ENCODE measurements at regions not wholly inside any gene's neighbourhood (a gene's known extent, or its start where the extent isn't known, plus 50 kb on each side); places are given as distances from the start of the nearest gene placed in this dataset.

DNA sequence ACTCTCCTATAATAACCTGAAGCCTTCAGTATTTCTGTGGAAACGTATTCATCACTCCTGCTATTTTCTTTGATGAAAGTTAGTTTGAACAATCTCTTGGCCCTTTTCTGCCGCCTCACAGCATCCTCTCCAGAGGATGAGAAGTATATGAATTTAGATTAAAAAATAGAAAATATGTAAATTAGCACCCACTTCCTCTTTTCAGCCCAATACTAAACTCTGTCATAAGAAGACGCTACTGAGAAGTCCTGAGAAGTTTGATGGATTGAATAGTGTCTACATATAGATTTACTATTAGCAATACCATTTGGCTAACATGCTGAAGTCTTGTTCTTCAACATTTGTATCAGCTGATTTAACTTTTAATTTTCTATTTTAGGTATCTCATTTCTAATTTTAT, 526.4 kb upstream of the SPHKAP start:
- no peak for DNase-seq (ENCODE audit: low spot score)

DNA sequence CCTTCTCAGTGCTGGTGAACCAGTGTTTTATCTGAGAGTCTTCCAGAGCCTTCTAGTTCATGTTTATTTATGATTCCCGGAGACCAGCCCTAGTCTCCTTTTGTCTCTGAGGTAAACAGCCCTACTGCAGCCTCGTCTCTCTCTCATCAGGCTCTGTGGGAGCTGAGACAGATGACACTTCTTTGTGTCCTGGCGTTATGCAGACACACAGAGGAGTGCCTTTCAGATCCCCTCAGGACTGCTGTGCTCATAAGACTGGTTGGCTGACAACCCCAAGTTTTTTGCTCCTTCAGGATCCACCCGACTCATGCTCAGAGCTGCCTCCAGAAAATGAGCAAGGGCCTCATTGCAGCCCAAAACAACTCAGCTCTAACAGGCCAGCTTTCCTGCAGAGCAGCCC, 523.8 kb upstream of the SPHKAP start:
- DNase-seq (ENCODE audit: low spot score), result no peak

DNA sequence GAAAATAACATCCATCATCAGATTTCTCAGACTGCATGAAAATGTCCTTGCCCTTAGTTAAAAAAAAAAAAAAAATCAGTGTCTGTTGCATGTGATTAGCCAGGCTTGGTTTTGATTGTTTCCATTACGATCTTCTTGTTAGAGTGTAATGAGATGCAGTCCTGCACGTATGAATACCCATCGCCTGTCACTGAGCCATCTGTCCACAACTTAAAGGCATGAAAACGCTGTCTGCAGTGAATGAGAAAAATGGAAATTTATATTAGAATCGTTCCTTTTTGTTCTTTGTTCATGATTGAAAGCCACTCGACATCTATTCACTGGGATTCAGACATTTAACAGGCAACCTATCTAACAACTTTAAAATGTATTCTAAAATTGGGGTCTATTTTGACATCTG, 521.7 kb upstream of the SPHKAP start:
- DNase-seq (ENCODE audit: low spot score), result no peak

DNA sequence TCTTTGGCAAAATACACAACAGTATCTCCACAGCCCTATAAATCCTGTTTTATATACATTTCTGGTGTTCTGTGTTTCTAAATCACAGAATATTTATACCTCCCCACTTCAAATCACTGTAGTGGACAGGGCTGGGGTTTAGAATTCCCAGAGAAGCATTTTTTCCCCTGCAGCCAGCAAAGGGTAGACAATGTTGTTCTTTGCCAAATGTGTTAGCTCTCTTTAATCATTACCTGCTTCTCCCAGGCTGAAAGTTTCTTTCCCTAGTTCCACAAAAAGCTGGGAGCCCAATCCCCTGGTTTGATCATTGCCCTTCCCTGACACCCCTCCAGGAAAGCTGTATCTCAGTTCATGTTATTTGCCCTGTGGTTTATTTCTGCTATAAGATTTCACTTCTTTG, 520.0 kb upstream of the SPHKAP start:
- DNase-seq (ENCODE audit: low spot score), result no peak

DNA sequence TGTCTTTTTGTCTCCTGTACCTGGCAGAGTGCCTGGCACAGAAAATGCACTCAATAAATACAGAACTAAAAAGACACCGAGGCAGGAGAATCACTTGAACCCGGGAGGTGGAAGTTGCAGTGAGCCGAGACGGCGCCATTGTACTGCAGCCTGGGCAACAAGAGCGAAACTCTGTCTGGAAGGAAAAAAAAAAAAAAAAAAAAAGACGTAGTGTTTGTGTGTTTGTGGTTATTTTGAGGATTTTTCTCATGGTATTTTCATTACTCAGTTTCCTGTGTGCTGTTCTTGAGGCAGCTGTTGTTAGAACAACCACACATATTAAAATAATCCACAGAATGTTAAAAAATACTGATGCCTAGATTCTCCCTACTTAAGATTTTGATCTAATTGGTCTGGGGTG, 519.2 kb upstream of the SPHKAP start:
- DNase-seq (ENCODE audit: low spot score), result peak; percentile 72

DNA sequence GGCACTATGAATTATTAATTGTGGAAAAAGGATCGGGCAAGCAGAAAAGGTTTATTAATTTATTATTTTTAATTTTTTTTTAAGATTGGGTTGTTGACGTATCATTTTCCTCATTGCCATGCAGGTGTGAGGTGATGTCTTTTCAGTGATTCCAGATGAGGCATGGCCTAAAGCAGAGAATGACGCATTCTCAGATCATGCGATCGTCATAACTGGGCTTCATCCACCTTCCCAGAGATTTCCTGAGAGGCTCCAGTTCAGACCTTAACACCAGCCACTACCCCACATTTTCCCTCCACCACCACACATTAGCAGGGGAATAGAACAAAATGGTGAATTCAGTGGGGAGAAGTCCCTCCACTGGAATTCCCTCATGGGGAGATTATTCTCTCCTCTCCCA, 518.4 kb upstream of the SPHKAP start:
- no peak for DNase-seq (ENCODE audit: low spot score)

DNA sequence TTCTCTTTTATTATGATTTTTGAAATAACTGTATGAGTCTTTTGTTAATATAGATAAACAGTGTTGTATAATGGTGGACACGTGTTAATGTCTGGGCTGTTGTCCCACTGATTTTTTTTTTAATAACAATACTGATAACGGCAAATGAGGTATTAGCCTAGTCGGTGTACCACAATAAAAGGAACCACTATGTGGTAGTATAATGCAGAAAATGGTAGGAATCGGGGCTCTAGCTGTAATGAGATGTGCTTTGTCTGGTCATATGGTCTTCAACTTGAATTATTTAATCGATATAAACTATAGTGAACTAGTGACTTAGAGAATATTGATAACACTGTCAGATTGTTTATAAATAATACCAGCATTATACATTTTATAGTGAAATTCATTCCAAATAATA, 517.9 kb upstream of the SPHKAP start:
- no peak for DNase-seq (ENCODE audit: low spot score)

DNA sequence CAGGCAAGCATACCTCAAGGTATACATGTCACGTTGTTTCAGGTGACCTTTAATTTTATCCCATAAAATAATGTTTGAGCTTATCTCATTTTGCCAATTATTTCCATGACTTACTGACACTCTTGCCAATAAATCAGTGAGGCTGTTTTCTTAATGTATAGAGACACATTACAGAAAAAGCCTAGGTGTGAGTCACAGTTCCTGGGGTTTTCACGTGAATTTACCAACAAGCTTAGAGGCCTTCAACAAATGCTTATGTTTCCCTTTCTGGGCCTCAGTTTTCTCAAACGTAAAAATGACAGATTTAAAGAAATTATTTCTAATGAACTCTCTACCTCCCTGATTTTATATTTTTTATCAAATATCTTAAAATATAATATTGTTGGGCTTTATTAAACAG, 517.5 kb upstream of the SPHKAP start:
- DNase-seq (ENCODE audit: low spot score), result no peak

DNA sequence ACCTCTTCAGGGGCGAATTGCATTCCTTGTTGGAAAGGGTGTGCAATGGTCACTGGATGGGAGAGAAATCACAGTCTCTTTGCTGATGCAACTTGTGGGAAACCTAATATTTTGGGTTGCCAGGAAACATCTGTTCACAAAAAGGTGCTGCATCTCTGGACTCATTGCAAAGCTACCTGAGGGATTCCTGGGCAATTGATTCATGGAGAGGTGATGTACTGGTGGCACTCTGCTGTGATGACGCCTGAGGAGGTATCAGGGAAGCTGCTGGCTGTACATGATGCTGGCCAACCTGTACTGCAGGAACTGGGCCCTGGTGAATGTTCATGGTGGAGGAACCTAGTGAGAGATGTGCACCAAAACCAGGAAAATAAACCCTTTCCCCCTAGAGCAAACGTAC, 516.0 kb upstream of the SPHKAP start:
- DNase-seq (ENCODE audit: low spot score), result no peak

DNA sequence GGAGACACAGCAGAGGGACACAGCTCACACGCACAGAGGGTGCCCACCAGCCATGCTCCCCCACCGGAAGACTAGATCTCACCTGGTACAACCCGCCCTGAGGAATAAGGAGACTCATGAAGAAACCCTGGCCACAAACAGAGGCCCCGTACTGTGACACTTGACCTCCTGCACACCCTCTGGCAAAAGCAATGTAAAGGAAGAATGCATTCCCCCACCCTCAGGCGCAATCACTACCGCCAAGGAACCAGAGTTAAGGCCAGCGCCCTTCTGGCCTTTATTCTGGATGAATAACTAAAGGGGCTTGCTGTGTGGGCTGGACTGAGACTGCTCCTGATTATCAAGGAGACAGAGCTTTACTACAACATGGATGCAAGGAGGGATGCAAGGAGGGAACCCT, 509.2 kb upstream of the SPHKAP start:
- no peak for DNase-seq (ENCODE audit: low spot score)

DNA sequence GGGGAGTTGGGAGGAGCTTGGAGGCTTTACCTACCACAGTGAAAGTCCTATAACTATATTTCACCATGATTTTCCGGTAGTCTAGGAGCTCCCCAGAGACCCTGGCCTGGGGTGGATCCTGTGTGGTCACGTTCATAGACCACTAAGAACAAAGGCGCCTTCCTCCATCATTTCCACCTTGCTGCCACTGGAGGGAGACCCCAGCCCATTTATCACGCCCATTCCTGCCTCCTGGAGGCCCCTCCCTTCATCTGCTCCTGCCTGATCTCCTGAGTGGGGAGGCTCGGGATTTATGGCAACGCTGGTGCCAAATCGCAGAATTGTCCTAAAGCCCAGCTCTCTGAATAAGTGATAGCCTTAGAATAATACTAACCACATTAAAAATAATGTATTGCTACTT, 507.6 kb upstream of the SPHKAP start:
- DNase-seq (ENCODE audit: low spot score), result no peak

DNA sequence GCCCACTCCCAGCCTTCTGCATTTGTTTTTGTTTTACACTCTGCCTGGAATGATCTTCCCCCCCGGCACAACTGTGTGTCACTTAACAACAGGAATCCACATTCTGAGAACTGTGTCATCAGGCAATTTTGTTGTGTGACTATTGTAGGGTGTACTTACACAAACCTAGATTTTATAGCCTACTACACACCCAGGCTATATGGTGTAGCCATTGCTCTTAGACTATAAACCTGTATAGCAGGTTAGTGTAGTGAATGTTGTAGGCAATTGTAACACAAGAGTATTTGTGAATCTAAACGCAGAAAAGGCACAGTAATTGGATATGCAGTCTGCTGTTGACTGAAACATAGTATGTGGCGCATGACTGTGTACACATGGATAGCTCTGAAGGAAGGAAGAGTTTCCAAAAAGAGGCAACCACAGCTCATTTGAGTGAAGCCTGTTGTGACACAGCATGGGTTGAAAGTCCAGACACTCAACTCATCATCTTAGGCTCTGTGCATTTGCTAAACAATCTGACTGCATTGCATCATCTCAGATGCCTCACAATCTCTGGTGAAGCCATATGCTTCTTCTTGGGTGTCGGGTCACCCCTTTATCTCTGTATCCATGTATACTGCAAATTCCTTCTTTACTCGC, 506.6 kb upstream of the SPHKAP start:
- DNase-seq (ENCODE audit: low spot score), result no peak

DNA sequence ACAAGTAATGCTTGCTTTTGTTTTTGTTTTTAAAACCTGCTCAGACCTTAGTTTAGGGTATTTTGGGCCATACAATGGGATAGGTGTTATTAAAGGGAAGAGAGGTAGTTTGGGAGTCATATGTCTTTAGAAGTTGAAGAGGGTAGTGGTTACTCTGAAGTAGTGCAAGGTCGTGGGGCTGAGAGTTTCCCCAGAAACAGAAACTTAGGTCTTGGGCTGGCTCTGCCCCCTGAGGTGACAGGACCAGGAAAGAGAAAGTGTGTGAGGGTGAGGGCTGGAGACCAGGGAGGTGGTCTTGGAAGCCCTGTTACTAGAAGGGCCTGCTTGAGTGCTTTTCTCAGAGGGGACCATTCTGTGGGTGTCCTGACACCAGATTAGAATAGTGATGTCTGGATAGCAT, 500.5 kb upstream of the SPHKAP start:
- DNase-seq (ENCODE audit: low spot score), result no peak

DNA sequence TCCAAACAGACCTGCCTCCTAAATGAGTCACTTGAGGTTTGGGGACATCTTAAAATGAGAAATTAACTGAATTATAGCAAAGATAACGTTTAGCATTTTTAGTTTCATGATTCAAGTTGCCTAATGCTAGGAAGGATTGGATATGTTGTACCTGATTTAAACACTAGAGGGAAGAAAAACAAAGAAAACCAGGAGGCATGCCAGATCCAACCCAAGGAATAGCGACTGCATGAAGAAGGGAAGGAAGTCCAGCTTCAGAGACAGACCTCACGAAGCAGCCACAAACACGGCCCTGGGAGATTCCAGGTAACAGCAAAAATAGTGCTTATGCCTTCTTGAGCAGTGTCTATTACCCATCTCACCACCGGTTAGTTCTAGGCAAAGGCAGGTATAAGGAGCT, 499.9 kb upstream of the SPHKAP start:
- peak; percentile 60 for DNase-seq (ENCODE audit: low spot score)

DNA sequence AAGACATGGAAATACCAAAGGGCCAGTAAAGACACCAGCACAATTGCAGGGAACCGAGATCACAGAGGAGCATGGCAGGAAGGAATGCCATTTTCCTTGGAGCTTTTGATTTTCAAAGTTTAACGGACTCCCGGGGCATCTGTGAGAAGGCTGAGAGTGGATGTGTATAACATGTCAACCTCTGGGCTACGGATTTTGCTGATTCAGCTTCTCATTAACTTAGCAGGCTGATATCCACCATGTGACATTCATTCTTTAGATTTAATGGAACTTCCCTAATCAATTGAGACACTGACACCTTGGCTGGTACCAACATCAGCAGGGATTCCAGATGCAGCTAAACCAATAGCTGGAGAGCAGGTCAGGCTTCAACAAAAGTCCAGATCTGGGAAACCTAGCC, 496.6 kb upstream of the SPHKAP start:
- no peak for DNase-seq (ENCODE audit: low spot score)

DNA sequence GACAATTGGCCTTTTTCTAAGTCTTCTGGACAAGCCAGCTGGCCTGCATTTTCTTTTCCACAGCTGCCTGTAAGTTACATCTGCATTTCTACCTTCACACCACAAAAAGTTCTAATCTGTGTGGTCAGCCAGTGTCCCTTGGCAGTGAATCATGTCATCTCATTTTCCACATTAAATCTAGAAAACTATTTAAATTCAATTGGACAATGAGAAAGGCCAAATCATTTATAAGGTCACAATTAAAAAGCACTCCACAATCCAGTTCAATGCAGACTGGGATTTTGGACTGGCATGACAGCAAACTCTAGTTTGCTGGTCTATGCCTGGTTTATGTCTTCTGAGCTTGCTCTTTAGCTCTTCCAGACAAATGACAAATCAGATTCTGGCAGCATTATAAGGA, 494.2 kb upstream of the SPHKAP start:
- no peak for DNase-seq (ENCODE audit: low spot score)

DNA sequence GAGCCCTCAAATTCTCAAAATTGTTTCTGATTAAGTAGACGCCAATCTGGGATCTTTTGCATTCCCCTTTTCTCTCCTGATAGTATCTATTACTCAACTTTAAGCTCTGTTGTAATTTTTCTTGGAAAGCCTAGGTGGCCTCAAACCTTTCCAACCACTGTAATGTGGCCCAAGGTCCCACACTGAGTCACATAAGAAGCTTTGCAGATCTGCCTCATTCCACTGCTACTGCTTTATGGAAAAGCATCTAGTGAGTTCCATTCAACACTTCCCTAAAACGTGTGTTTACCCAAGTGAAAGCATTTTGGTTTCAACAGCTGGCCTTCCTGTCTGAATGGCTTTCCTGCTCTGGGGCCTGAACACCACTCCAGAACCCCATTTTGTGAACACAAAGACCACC, 493.6 kb upstream of the SPHKAP start:
- DNase-seq (ENCODE audit: low spot score), result peak; percentile 49

DNA sequence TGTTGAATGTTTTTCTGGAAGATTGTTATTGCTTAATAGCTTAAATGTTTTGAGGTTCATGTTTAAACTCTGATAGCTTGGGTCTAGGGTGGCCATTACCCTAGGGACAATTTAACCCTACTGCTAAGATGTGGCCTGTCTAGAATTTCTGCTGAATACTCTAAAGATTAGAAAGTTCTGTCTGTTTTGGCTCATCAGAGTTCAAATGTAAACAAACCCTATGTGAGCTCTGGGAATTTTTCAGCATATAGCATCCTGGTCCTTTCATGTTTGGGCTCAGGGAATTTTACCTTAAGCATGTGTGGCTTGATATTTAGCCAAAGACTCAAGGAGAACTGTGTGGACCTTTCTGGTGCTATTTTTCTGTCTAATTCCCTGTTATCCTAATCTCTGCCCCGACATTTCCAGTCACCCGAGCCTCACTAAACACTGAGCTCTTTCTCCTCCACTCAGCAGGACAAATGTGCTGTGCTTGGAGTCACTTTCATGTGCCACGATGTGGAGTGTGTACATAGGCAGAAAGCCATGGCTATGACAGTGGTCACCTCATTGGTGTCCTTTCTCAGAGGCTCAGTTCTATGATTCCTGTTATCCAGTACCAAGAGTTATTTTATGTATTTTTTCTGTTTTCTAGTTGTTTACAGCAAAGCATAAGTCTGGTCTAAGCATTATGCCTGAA, 492.5 kb upstream of the SPHKAP start:
- DNase-seq (ENCODE audit: low spot score), result no peak

DNA sequence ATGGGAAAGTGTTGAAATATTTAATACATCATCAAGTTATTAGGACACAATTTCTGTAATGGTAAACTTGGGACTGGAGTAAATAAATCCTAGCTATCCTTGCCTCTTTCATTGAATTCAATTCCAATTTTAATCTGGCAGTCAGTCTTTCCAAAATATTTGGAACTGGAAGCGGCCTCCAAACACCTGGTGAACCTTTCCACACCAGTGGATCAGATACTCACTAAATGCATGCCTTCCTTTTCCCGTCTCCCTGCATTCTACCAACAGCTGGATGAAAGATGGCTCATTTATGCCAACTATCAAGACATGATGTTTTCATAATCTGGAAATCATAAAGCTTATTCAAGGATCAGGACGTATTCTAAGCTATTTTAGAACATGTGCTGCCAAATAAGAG, 488.2 kb upstream of the SPHKAP start:
- no peak for DNase-seq (ENCODE audit: low spot score)

DNA sequence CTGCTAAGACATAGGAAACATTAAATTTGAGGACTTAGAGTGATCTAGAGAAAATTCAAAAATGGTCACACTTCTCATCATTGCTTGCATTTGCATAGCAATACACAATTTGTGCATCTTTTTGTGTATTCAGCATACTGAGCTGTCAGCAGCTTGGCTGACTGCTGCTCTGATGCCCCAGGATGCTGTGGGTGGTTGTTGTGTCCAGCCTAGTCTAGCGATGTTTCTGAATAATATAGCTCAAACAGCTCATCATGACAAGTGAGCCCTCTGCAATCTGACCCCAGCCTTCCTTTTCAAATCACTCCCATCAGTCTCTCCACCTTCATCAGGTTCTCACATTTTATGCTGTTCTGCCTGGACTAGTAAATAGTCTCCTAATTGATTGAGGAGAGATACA, 483.7 kb upstream of the SPHKAP start:
- no peak for DNase-seq (ENCODE audit: low spot score)

DNA sequence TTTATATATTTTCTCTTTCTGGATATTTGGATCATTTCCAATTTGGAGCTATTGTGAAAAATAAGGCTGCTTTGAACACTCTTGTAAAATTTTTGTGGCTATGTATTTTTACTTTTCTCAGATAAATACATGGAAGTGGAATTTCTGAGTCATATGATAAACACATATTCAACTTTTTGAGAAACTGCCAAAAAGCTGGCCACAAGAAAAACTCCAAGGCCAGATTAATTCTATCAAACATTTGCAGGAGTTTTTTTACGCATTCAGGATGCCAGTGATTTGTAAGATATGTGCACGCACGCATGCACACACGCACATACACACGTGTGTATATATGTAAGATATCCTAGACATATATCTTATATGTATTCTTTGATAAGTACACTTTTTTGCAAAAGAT, 477.5 kb upstream of the SPHKAP start:
- peak; percentile 71 for DNase-seq (ENCODE audit: low spot score)

DNA sequence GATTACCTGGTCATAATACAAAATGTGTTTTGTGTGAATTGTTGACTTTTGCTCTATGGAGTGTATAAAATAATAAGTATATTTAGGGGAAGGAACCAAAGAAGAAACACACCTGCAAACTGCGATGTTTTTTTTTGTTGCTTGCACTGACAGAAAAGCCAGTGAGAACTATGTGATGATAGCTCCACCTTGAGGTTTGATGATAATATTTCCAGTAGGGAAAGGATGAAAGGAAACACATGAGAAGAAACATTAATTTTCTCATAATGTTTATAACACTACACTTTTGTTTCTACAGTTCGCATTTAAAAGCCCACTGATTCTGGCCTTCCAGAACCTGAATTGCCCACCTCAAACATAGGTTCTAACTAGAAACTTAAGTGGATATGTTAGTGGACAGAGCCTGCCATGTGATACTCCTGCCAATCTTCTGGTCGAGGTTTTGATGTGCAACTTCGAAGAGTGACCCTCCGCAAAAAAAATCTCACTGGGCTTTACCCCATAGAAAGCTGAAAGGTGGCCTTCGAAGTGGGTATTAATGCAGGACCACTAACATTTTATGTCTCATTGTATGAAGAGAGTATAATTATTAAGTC, 476.4 kb upstream of the SPHKAP start:
- peak; percentile 44 for DNase-seq (ENCODE audit: low spot score)

DNA sequence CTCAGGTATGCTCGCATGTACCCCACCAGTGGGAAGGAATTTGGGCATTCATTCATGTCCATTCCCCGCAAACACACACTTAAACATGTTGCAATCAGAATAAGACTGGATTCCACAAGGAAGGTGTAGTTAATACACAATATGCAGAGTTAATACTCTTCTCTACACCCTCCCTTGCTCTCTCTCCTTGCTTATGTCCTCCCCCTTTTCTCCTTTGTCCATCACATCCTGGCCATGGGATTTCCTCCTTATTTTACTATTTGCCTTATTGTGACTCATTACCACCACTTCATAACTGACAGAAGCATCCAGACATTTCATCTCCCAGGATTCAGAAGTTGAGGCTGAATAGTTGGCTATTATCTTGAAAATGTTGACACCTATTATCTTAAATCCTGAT, 473.8 kb upstream of the SPHKAP start:
- DNase-seq (ENCODE audit: low spot score), result no peak

DNA sequence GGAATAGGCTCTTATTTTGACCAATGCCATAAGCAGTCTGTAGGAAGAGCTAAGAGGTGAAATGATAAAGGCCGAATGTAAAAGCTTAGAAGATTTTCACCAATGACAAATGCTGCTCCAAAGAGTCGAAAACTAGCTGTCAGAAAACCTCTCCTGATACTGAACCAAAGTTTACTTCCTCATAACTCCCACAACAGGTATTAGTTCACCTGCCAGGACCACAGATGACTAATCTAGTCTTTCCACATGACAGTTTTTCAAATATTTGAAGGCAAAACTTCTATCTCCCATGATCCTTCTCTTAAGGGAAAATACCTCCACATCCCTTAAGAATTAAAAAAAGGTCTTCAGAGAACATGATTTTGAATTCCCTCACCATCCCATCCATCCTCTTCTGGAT, 473.2 kb upstream of the SPHKAP start:
- DNase-seq (ENCODE audit: low spot score), result no peak

Measured in H4 (cell line).